T-helper 2 cell (primary cell): ENCODE measurements at regions not wholly inside any gene's neighbourhood (a gene's known extent, or its start where the extent isn't known, plus 50 kb on each side); places are given as distances from the start of the nearest gene placed in this dataset.

Experiments used
- DNase-seq, 5 experiments: peaks; one replicate each; pipeline versions ENCODE4 v3.0.0 to v3.0.0-alpha.2; 2012 to 2022

GRCh38 chr12:92492995-92493394 is 209.8 kb upstream of the PLEKHG7 start:
- no peak for DNase-seq

GRCh38 chr12:92492291-92492690 is 210.5 kb upstream of the PLEKHG7 start:
- no peak for DNase-seq

- DNase-seq, result no peak
Measured at GRCh38 chr12:92489781-92490180, 213.0 kb upstream of the PLEKHG7 start.

GRCh38 chr12:92488735-92489134 is 214.1 kb upstream of the PLEKHG7 start:
- DNase-seq, result no peak

GRCh38 chr12:92487138-92487485 is 215.7 kb upstream of the PLEKHG7 start:
- no peak for DNase-seq

- no peak for DNase-seq
Measured at GRCh38 chr12:92486443-92487137, 216.2 kb upstream of the PLEKHG7 start.

- DNase-seq, result no peak
Measured at GRCh38 chr12:92485351-92486348, 217.1 kb upstream of the PLEKHG7 start.

GRCh38 chr12:92482599-92482998 is 220.2 kb upstream of the PLEKHG7 start:
- DNase-seq, result no peak

GRCh38 chr12:92481066-92481465 is 221.7 kb upstream of the PLEKHG7 start:
- DNase-seq, result no peak

- DNase-seq, result no peak
Measured at GRCh38 chr12:92478692-92479091, 224.1 kb upstream of the PLEKHG7 start.

- no peak for DNase-seq
Measured at GRCh38 chr12:92476844-92477243, 225.9 kb upstream of the PLEKHG7 start.

- no peak for DNase-seq
Measured at GRCh38 chr12:92473564-92473963, 229.2 kb upstream of the PLEKHG7 start.

GRCh38 chr12:92472201-92472600 is 230.6 kb upstream of the PLEKHG7 start:
- DNase-seq, result no peak

- no peak for DNase-seq
Measured at GRCh38 chr12:92471551-92471950, 231.2 kb upstream of the PLEKHG7 start.

GRCh38 chr12:92470608-92471021 is 232.2 kb upstream of the PLEKHG7 start:
- peak in 1 of 5 experiments; percentile 42 for DNase-seq

- DNase-seq, result no peak
Measured at GRCh38 chr12:92469837-92470236, 233.0 kb upstream of the PLEKHG7 start.

- DNase-seq, result no peak
Measured at GRCh38 chr12:92468358-92469020, 234.3 kb upstream of the PLEKHG7 start.

GRCh38 chr12:92467886-92468285 is 234.9 kb upstream of the PLEKHG7 start:
- no peak for DNase-seq

GRCh38 chr12:92466391-92467305 is 236.1 kb upstream of the PLEKHG7 start:
- DNase-seq, result no peak

- DNase-seq, result no peak
Measured at GRCh38 chr12:92465786-92466295, 236.9 kb upstream of the PLEKHG7 start.

GRCh38 chr12:92464911-92465310 is 237.9 kb upstream of the PLEKHG7 start:
- DNase-seq, result no peak

- no peak for DNase-seq
Measured at GRCh38 chr12:92463171-92463570, 239.6 kb upstream of the PLEKHG7 start.
